HG03039 (cell line): ENCODE measurements at regions not wholly inside any gene's neighbourhood (a gene's known extent, or its start where the extent isn't known, plus 50 kb on each side); places are given as distances from the start of the nearest gene placed in this dataset.
"Not testable (repeated sequence)": the region's sequence is repeated elsewhere in the genome, so short reads cannot be mapped to it uniquely, and the experiment has no call there.

Experiments
- ATAC-seq: cut with Tn5 transposase; IDR thresholded peaks from one replicate; pipeline ENCODE4 v1.9.1; 2021; ENCODE audit warnings: mild to moderate bottlenecking, moderate library complexity; ENCODE audit not compliant: unreplicated experiment

GRCh38 chr6:95660544-95660943 is 83.2 kb downstream of the MANEA start:
- ATAC-seq = no peak

GRCh38 chr6:95670011-95670463 is 92.7 kb downstream of the MANEA start:
- no peak for ATAC-seq

- ATAC-seq = no peak
These were observed 98.8 kb downstream of the MANEA start for GRCh38 chr6:95676011-95676628.

GRCh38 chr6:95679981-95680380 is 102.6 kb downstream of the MANEA start:
- no peak for ATAC-seq

- no peak for ATAC-seq
These were observed 104.4 kb downstream of the MANEA start for GRCh38 chr6:95681736-95682135.

GRCh38 chr6:95682476-95682875 is 105.1 kb downstream of the MANEA start:
- ATAC-seq = no peak

- ATAC-seq = no peak
These were observed 108.5 kb downstream of the MANEA start for GRCh38 chr6:95685822-95686221.

- no peak for ATAC-seq
These were observed 108.9 kb downstream of the MANEA start for GRCh38 chr6:95686272-95686671.

GRCh38 chr6:95686895-95687294 is 109.6 kb downstream of the MANEA start:
- no peak for ATAC-seq

GRCh38 chr6:95687839-95688238 is 110.5 kb downstream of the MANEA start:
- no peak for ATAC-seq

- no peak for ATAC-seq
These were observed 113.0 kb downstream of the MANEA start for GRCh38 chr6:95690328-95690727.

- ATAC-seq = no peak
These were observed 115.8 kb downstream of the MANEA start for GRCh38 chr6:95693108-95693507.

- no peak for ATAC-seq
These were observed 120.9 kb downstream of the MANEA start for GRCh38 chr6:95698271-95698670.

GRCh38 chr6:95723638-95724037 is 146.3 kb downstream of the MANEA start:
- no peak for ATAC-seq

- no peak for ATAC-seq
These were observed 148.0 kb downstream of the MANEA start for GRCh38 chr6:95725344-95725743.

GRCh38 chr6:95740157-95740556 is 162.8 kb downstream of the MANEA start:
- no peak for ATAC-seq

GRCh38 chr6:95741045-95741444 is 163.7 kb downstream of the MANEA start:
- no peak for ATAC-seq

GRCh38 chr6:95742767-95743289 is 165.5 kb downstream of the MANEA start:
- ATAC-seq = no peak

GRCh38 chr6:95743591-95743990 is 166.3 kb downstream of the MANEA start:
- no peak for ATAC-seq

GRCh38 chr6:95758236-95759069 is 181.1 kb downstream of the MANEA start:
- ATAC-seq = not testable (repeated sequence)

GRCh38 chr6:95767897-95768463 is 190.6 kb downstream of the MANEA start:
- ATAC-seq = no peak

- no peak for ATAC-seq
These were observed 191.2 kb downstream of the MANEA start for GRCh38 chr6:95768539-95768938.
